Medulla oblongata (tissue), 1 donor: ENCODE measurements at regions not wholly inside any gene's neighbourhood (a gene's known extent, or its start where the extent isn't known, plus 50 kb on each side); places are given as distances from the start of the nearest gene placed in this dataset.

Experiments used
- DNase-seq: peaks from one replicate; pipeline ENCODE4 v3.0.0-alpha.2; 2015; ENCODE audit errors: extremely low spot score

- no peak for DNase-seq
Observed at GRCh38 chr1:80917826-80918225, 882.9 kb upstream of the ADGRL2 start.

- DNase-seq: no peak
Observed at GRCh38 chr1:80917225-80917624, 883.5 kb upstream of the ADGRL2 start.

GRCh38 chr1:80915491-80915890 is 885.2 kb upstream of the ADGRL2 start:
- no peak for DNase-seq

- DNase-seq: no peak
Observed at GRCh38 chr1:80910426-80910825, 890.3 kb upstream of the ADGRL2 start.

- no peak for DNase-seq
Observed at GRCh38 chr1:80909172-80909784, 891.5 kb upstream of the ADGRL2 start.

GRCh38 chr1:80896781-80897356 is 903.9 kb upstream of the ADGRL2 start:
- no peak for DNase-seq

GRCh38 chr1:80894921-80895320 is 905.8 kb upstream of the ADGRL2 start:
- DNase-seq: no peak

- DNase-seq: no peak
Observed at GRCh38 chr1:80893115-80893514, 907.6 kb upstream of the ADGRL2 start.

GRCh38 chr1:80892539-80892938 is 908.2 kb upstream of the ADGRL2 start:
- no peak for DNase-seq

GRCh38 chr1:80891871-80892270 is 908.9 kb upstream of the ADGRL2 start:
- no peak for DNase-seq

- DNase-seq: no peak
Observed at GRCh38 chr1:80882553-80882952, 918.2 kb upstream of the ADGRL2 start.

- DNase-seq: no peak
Observed at GRCh38 chr1:80878343-80878742, 922.4 kb upstream of the ADGRL2 start.

- no peak for DNase-seq
Observed at GRCh38 chr1:80876035-80876434, 924.7 kb upstream of the ADGRL2 start.

GRCh38 chr1:80869299-80869698 is 931.4 kb upstream of the ADGRL2 start:
- no peak for DNase-seq

GRCh38 chr1:80847904-80848303 is 952.8 kb upstream of the ADGRL2 start:
- no peak for DNase-seq

- no peak for DNase-seq
Observed at GRCh38 chr1:80846966-80847365, 953.8 kb upstream of the ADGRL2 start.

GRCh38 chr1:80842796-80843195 is 957.9 kb upstream of the ADGRL2 start:
- DNase-seq: no peak

GRCh38 chr1:80841261-80841660 is 959.5 kb upstream of the ADGRL2 start:
- DNase-seq: no peak

- no peak for DNase-seq
Observed at GRCh38 chr1:80837066-80837465, 963.7 kb upstream of the ADGRL2 start.

GRCh38 chr1:80836505-80836904 is 964.2 kb upstream of the ADGRL2 start:
- DNase-seq: no peak

- DNase-seq: no peak
Observed at GRCh38 chr1:80827666-80828065, 973.1 kb upstream of the ADGRL2 start.

- DNase-seq: no peak
Observed at GRCh38 chr1:80825067-80825466, 975.7 kb upstream of the ADGRL2 start.

GRCh38 chr1:80818211-80818610 is 982.5 kb upstream of the ADGRL2 start:
- DNase-seq: no peak

GRCh38 chr1:80807981-80808380 is 992.8 kb upstream of the ADGRL2 start:
- no peak for DNase-seq
